Sigmoid colon (tissue), 6 donors: ENCODE measurements at regions not wholly inside any gene's neighbourhood (a gene's known extent, or its start where the extent isn't known, plus 50 kb on each side); places are given as distances from the start of the nearest gene placed in this dataset.

Experiments
- DNase-seq: peaks from one replicate; pipeline ENCODE4 v3.0.0-alpha.2; 2019
- H3K27ac ChIP-seq, 4 donors: fragments of 200-600 bp; sonication (generic); one replicate each; pipeline ENCODE4 v1.5.1; 2016 to 2019; ENCODE audit warnings: mild to moderate bottlenecking in 1 of 4
- H3K27me3 ChIP-seq, 3 donors: fragments of 200-600 bp; sonication (generic); one replicate each; pipeline ENCODE4 v1.5.1; 2019; ENCODE audit warnings: mild to moderate bottlenecking in 1 of 3
- H3K36me3 ChIP-seq, 4 donors: fragments of 200-600 bp; sonication (generic); one replicate each; pipeline ENCODE4 v1.5.1; 2016 to 2019
- H3K4me1 ChIP-seq, 4 donors: fragments of 200-600 bp; sonication (generic); one replicate each; pipeline ENCODE4 v1.5.1; 2017 to 2019
- H3K4me3 ChIP-seq, 4 donors: fragments of 200-600 bp; sonication (generic); one replicate each; pipeline ENCODE4 v1.5.1; 2017 to 2019; ENCODE audit warnings: mild to moderate bottlenecking in 2 of 4, moderate library complexity in 1 of 4
- H3K9me3 ChIP-seq, 4 donors: fragments of 200-600 bp in 3 of 4; sonication (generic) in 3 of 4; one replicate each; pipeline versions ENCODE4 v1.5.1 to v1.6.1; 2013 to 2019
- EP300 ChIP-seq, 4 donors: sonication (generic); formaldehyde crosslinking; IDR thresholded peaks; one replicate each; pipeline ENCODE4 v1.6.1; 2017; ENCODE audit warnings: antibody characterized with exemption in 4 of 4
- POLR2A ChIP-seq, 2 donors: fragments of 450-650 bp; IDR thresholded peaks; one replicate each; pipeline ENCODE4 v1.6.1; 2016; ENCODE audit warnings: antibody characterized with exemption in 2 of 2, mild to moderate bottlenecking in 2 of 2, moderate library complexity in 2 of 2
- POLR2AphosphoS5 ChIP-seq, 4 donors: sonication (generic); formaldehyde crosslinking; IDR thresholded peaks; one replicate each; pipeline ENCODE4 v1.6.1; 2017; ENCODE audit warnings: antibody characterized with exemption in 4 of 4
- WGBS, 2 donors: extraction: QIAGEN DNeasy Blood & Tissue Kit; methylation state at CpG; one replicate each; pipeline ENCODE4 v1.1.7; 2013; 5-methylcytosine and 5-hydroxymethylcytosine counted together
- intact Hi-C: fragments of 100-400 bp; cut with DNase I; formaldehyde crosslinking; loops from one replicate; pipeline ENCODE4 v1.15.1; 2023
- TF ChIP-seq, protein P1 (sequence below), 4 experiments: fragments of 450-650 bp in 3 of 4; fragments of 200-600 bp in 1 of 4; IDR thresholded peaks; one replicate each; pipeline ENCODE4 v1.5.1; 2016 to 2019; ENCODE audit warnings: antibody characterized with exemption in 4 of 4, mild to moderate bottlenecking in 3 of 4, moderate library complexity in 2 of 4
- donor health status: healthy with polysubstance abuse.
- donor health status: healthy.

- H3K27ac ChIP-seq, result no peak overlapping the region
- H3K27me3 ChIP-seq, result no peaks in the 10 kb centered on the region
- no peaks in the 10 kb centered on the region for H3K36me3 ChIP-seq
- TF ChIP-seq EP300 (IDR thresholded peaks at IDR 0.05), result no peak
- no peak for TF ChIP-seq POLR2A (IDR thresholded peaks at IDR 0.05)
- TF ChIP-seq, protein P1, sequence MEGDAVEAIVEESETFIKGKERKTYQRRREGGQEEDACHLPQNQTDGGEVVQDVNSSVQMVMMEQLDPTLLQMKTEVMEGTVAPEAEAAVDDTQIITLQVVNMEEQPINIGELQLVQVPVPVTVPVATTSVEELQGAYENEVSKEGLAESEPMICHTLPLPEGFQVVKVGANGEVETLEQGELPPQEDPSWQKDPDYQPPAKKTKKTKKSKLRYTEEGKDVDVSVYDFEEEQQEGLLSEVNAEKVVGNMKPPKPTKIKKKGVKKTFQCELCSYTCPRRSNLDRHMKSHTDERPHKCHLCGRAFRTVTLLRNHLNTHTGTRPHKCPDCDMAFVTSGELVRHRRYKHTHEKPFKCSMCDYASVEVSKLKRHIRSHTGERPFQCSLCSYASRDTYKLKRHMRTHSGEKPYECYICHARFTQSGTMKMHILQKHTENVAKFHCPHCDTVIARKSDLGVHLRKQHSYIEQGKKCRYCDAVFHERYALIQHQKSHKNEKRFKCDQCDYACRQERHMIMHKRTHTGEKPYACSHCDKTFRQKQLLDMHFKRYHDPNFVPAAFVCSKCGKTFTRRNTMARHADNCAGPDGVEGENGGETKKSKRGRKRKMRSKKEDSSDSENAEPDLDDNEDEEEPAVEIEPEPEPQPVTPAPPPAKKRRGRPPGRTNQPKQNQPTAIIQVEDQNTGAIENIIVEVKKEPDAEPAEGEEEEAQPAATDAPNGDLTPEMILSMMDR (IDR thresholded peaks at IDR 0.05), result peak in 1 of 4 experiments; percentile 17
- no peak for TF ChIP-seq POLR2AphosphoS5 (IDR thresholded peaks at IDR 0.05)
- no peak overlapping the region for H3K4me3 ChIP-seq
- intact Hi-C loops, result no loop called here
- DNase-seq, result no peak
- H3K4me1 ChIP-seq, result no peaks in the 10 kb centered on the region
- WGBS, 2 donors, result 25 to 33% methylated on average over 5 of the region's 5 CpGs
- no peaks in the 10 kb centered on the region for H3K9me3 ChIP-seq
These were observed 285.3 kb downstream of the DAD1 start for GRCh38 chr14:22303589-22304195.

DNA sequence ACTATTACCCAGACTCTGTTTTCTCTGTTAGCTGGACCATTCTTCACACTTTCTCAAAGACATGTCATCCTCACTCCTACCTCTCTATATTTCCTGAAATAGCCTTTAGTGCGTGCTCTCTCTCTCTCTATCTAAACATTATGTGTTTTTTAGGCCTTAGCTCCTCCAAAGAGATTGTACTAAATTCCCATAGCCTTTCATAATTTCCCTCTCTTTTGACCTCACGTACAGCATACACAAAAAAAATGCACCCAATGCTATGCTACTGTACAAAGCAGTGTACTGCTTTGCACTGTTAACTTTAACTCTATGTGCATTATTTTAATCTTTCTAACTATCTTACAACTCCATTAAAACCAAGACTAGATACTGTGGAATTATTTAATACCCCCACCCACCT is 288.4 kb downstream of the DAD1 start:
- H3K4me3 ChIP-seq, result no peak overlapping the region
- intact Hi-C loops, result no loop called here
- no peaks in the 10 kb centered on the region for H3K9me3 ChIP-seq
- H3K27me3 ChIP-seq, result no peaks in the 10 kb centered on the region
- 87 to 92% methylated on average over 2 of the region's 2 CpGs for WGBS, 2 donors
- no peaks in the 10 kb centered on the region for H3K36me3 ChIP-seq
- DNase-seq, result no peak
- no peak overlapping the region for H3K27ac ChIP-seq
- peaks cover 0 to 14% (median 0%) of the 10 kb centered on the region in 4 donors for H3K4me1 ChIP-seq
- no peak for TF ChIP-seq POLR2AphosphoS5 (IDR thresholded peaks at IDR 0.05)
- no peak for TF ChIP-seq POLR2A (IDR thresholded peaks at IDR 0.05)
- TF ChIP-seq EP300 (IDR thresholded peaks at IDR 0.05), result no peak
- TF ChIP-seq, protein P1 (IDR thresholded peaks at IDR 0.05), result no peak

- intact Hi-C loops, result no loop called here
- H3K36me3 ChIP-seq, result no peaks in the 10 kb centered on the region
- no peak overlapping the region for H3K27ac ChIP-seq
- H3K4me1 ChIP-seq, result peaks cover 0 to 22% (median 0%) of the 10 kb centered on the region in 4 donors
- no peak for TF ChIP-seq POLR2A (IDR thresholded peaks at IDR 0.05)
- no peak for TF ChIP-seq EP300 (IDR thresholded peaks at IDR 0.05)
- TF ChIP-seq, protein P1 (IDR thresholded peaks at IDR 0.05), result no peak
- no peak for TF ChIP-seq POLR2AphosphoS5 (IDR thresholded peaks at IDR 0.05)
- H3K4me3 ChIP-seq, result no peak overlapping the region
- H3K27me3 ChIP-seq, result no peaks in the 10 kb centered on the region
- 75 to 84% methylated on average over 1 of the region's 1 CpG for WGBS, 2 donors
- H3K9me3 ChIP-seq, result no peaks in the 10 kb centered on the region
- DNase-seq, result no peak
These were observed 291.6 kb downstream of the DAD1 start for GRCh38 chr14:22297376-22297775.

- intact Hi-C loops, result no loop called here
- Histone ChIP-seq H3K9me3 (no peaks in the 10 kb centered on the region), H3K27ac (no peak overlapping the region), H3K4me3 (no peak overlapping the region), H3K4me1 (peaks cover 0 to 22% (median 0%) of the 10 kb centered on the region in 4 donors), H3K36me3 (no peaks in the 10 kb centered on the region), H3K27me3 (no peaks in the 10 kb centered on the region)
- WGBS, 2 donors, result 9 to 53% methylated on average over 3 of the region's 3 CpGs
- DNase-seq, result no peak
- no peak for TF ChIP-seq EP300 (IDR thresholded peaks at IDR 0.05)
- no peak for TF ChIP-seq POLR2AphosphoS5 (IDR thresholded peaks at IDR 0.05)
These were observed 292.3 kb downstream of the DAD1 start for GRCh38 chr14:22296722-22297121.

GRCh38 chr14:22296088-22296487 is 292.9 kb downstream of the DAD1 start:
- Histone ChIP-seq H3K27ac (no peak overlapping the region), H3K4me1 (peaks cover 0 to 22% (median 0%) of the 10 kb centered on the region in 4 donors), H3K4me3 (no peak overlapping the region), H3K9me3 (no peaks in the 10 kb centered on the region), H3K27me3 (no peaks in the 10 kb centered on the region), H3K36me3 (no peaks in the 10 kb centered on the region)
- no peak for TF ChIP-seq POLR2A (IDR thresholded peaks at IDR 0.05)
- TF ChIP-seq, protein P1 (IDR thresholded peaks at IDR 0.05), result no peak
- no peak for TF ChIP-seq EP300 (IDR thresholded peaks at IDR 0.05)
- no peak for TF ChIP-seq POLR2AphosphoS5 (IDR thresholded peaks at IDR 0.05)
- intact Hi-C loops, result no loop called here
- no peak for DNase-seq
- 72 to 79% methylated on average over 7 of the region's 7 CpGs for WGBS, 2 donors
